Lower lobe of right lung (tissue), 2 donors: ENCODE measurements at regions not wholly inside any gene's neighbourhood (a gene's known extent, or its start where the extent isn't known, plus 50 kb on each side); places are given as distances from the start of the nearest gene placed in this dataset.

ENCODE experiments used
- ATAC-seq, 2 donors: fragments of 200-7000 bp; cut with Tn5 transposase; one replicate each; pipeline ENCODE4 v1.9.1; 2020 to 2022; ENCODE audit warnings: mild to moderate bottlenecking in 2 of 2, moderate library complexity in 2 of 2
- DNase-seq: peaks from one replicate; pipeline ENCODE4 v3.0.0-alpha.2; 2020
- H3K27ac ChIP-seq: fragments of 200-600 bp; one replicate; pipeline ENCODE4 v1.8.0; 2022
- H3K27me3 ChIP-seq: fragments of 200-600 bp; one replicate; pipeline ENCODE4 v1.8.0; 2022; ENCODE audit warnings: low read depth
- H3K36me3 ChIP-seq: fragments of 200-600 bp; one replicate; pipeline ENCODE4 v1.8.0; 2022; ENCODE audit warnings: mild to moderate bottlenecking
- H3K4me1 ChIP-seq: fragments of 200-600 bp; one replicate; pipeline ENCODE4 v1.8.0; 2022
- H3K4me3 ChIP-seq: fragments of 200-600 bp; one replicate; pipeline ENCODE4 v1.8.0; 2022; ENCODE audit warnings: mild to moderate bottlenecking
- H3K9me3 ChIP-seq: fragments of 200-600 bp; one replicate; pipeline ENCODE4 v1.8.0; 2022
- intact Hi-C: fragments of 100-400 bp; cut with DNase I; formaldehyde crosslinking; loops from one replicate; pipeline ENCODE4 v1.11.0; 2022
- TF ChIP-seq, protein P1 (sequence below): fragments of 200-600 bp; IDR thresholded peaks from one replicate; pipeline ENCODE4 v1.8.0; 2022; ENCODE audit warnings: antibody characterized with exemption, mild to moderate bottlenecking
- donor health status: DM: no; HTN: yes; CAD: no; lungs with severe emphysema.

DNA sequence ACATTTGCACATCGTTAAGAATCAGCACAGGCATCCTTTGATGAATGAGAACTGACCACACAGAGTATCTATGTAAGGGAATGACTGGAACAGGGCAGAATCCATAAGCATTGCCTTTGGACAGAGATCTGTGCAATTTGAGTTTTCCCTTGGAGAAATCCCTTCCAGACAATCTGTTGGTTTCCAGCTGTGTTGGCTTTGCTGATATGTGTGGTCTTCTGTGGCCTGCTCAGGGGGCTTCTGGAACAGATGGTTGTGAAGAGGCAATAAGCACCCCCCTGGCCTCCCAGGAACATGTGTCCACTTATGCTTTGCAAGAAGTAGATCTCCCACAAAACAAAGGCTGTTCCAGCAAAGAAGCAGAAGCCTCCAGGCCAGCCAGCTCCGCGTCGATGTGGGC, 111.4 kb upstream of the TMEM132C start:
- Histone ChIP-seq H3K4me1 (no peaks in the 10 kb centered on the region), H3K27me3 (no peaks in the 10 kb centered on the region), H3K27ac (no peak overlapping the region), H3K4me3 (no peak overlapping the region), H3K36me3 (no peaks in the 10 kb centered on the region), H3K9me3 (no peaks in the 10 kb centered on the region)
- TF ChIP-seq, protein P1, sequence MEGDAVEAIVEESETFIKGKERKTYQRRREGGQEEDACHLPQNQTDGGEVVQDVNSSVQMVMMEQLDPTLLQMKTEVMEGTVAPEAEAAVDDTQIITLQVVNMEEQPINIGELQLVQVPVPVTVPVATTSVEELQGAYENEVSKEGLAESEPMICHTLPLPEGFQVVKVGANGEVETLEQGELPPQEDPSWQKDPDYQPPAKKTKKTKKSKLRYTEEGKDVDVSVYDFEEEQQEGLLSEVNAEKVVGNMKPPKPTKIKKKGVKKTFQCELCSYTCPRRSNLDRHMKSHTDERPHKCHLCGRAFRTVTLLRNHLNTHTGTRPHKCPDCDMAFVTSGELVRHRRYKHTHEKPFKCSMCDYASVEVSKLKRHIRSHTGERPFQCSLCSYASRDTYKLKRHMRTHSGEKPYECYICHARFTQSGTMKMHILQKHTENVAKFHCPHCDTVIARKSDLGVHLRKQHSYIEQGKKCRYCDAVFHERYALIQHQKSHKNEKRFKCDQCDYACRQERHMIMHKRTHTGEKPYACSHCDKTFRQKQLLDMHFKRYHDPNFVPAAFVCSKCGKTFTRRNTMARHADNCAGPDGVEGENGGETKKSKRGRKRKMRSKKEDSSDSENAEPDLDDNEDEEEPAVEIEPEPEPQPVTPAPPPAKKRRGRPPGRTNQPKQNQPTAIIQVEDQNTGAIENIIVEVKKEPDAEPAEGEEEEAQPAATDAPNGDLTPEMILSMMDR, result no peak
- intact Hi-C loops, result no loop called here
- ATAC-seq (no peak), DNase-seq (no peak)

DNA sequence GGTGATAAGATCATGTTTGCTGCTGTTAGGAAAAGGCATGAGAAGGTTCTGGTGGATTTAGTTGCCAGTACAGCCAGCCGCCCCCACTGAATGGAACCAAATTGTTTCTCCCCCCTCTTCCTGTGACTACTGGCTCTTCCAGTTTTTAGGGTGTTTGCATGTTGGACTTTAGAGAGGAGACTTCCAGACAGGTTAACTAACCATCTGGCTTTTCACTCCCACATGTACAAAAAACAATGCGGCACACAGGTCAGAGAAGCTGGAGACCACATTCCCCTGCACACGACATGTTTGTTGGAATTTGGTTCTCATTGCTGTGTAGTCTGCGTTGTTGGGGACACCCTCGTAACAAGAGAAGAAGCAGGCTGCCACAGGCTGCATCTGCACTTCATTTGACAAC, 103.9 kb upstream of the TMEM132C start:
- TF ChIP-seq, protein P1, result no peak
- intact Hi-C loops, result no loop called here

DNA sequence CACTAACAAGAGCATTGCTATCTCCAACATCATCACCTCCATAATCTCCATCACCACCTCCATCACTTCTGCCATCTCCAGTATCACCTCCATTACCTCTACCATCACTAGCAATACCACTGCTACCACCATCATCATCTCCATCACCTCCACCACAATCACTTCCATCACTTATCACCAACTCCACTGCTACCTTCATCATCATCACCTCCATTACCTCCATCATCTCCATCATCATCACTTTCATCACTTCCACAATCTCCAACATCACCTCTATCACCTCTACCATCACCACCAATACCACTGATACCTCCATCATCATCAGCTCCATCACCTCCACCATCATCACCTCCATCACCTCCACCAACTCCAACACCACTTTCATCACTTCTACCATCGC, 102.4 kb upstream of the TMEM132C start:
- no peak overlapping the region for H3K27ac ChIP-seq
- ATAC-seq (no peak), DNase-seq (no peak)
- H3K4me1 ChIP-seq, result no peaks in the 10 kb centered on the region
- no peak overlapping the region for H3K4me3 ChIP-seq
- no peaks in the 10 kb centered on the region for H3K27me3 ChIP-seq
- H3K9me3 ChIP-seq, result no peaks in the 10 kb centered on the region
- intact Hi-C loops, result no loop called here
- no peaks in the 10 kb centered on the region for H3K36me3 ChIP-seq
- TF ChIP-seq, protein P1, result no peak

More for the DNA sequence above, 103.9 kb upstream of the TMEM132C start:
- ATAC-seq, result no peak
- Histone ChIP-seq H3K27ac (no peak overlapping the region), H3K4me3 (no peak overlapping the region), H3K27me3 (no peaks in the 10 kb centered on the region), H3K36me3 (no peaks in the 10 kb centered on the region), H3K9me3 (no peaks in the 10 kb centered on the region), H3K4me1 (no peaks in the 10 kb centered on the region)
- no peak for DNase-seq

DNA sequence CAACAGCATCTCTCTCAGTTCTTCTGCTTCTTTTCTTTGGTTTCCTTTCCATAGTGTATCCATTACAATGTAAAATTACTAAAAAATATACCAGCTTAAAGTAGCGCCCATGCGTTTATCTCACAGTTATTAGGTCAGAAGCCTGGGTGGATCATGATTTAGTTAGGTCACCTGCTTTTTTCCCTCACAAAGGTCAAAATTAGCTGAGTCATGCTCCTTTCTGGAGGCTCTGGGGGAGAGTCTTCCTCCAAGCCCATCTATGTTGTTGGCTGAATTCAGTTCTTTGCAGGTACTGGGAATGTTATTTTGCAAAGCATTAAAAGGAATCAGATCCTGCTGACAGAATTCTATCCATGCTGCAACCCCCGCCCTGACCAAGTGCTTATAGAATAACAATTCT, 101.6 kb upstream of the TMEM132C start:
- Histone ChIP-seq H3K4me3 (no peak overlapping the region), H3K27me3 (no peaks in the 10 kb centered on the region), H3K9me3 (no peaks in the 10 kb centered on the region), H3K27ac (no peak overlapping the region), H3K36me3 (no peaks in the 10 kb centered on the region), H3K4me1 (no peaks in the 10 kb centered on the region)
- intact Hi-C loops, result no loop called here
- ATAC-seq, result no peak
- DNase-seq, result no peak
- TF ChIP-seq, protein P1, result no peak

DNA sequence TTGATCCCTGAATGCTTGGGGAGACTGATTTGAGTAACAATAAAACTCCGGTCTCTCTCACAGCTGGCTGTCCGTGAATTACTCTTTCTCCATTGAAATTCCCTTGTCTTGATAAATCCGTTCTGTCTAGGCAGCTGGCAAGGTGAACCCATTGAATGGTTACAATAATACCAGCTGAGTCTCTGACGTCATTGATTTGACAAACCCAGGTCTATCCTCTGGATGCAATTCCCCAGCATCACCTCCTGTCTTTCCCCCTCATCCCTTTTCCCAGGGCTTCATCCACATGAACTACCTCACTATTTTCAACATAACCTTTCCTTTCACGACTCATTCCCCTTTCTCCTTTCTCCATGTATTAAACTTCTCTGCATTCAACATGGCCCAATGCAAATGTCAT, 98.7 kb upstream of the TMEM132C start:
- Histone ChIP-seq H3K27ac (no peak overlapping the region), H3K36me3 (no peaks in the 10 kb centered on the region), H3K4me1 (no peaks in the 10 kb centered on the region), H3K4me3 (no peak overlapping the region), H3K27me3 (no peaks in the 10 kb centered on the region), H3K9me3 (no peaks in the 10 kb centered on the region)
- TF ChIP-seq, protein P1, result no peak
- ATAC-seq (no peak), DNase-seq (no peak)
- intact Hi-C loops, result no loop called here

DNA sequence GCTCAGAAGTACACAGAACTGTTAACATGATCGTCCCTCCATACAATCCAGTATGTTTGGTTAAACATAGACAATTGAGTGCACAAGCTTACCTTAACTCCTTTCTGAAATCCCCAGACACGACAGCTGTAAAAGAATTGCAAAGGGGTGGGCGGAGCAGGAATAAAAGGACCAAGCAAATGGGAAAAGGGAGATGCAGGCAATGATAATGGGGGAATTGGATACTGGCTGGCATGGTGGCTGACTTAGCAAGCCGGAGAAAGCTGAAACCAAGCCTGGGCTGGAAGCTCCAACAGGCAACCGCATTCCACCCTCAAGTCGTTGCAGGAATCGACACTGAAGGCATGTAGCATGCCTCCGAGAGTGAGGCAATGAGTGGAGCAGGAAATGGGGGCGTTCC, 96.8 kb upstream of the TMEM132C start:
- TF ChIP-seq, protein P1, result no peak
- ATAC-seq (no peak), DNase-seq (no peak)
- H3K36me3 ChIP-seq, result no peaks in the 10 kb centered on the region
- H3K27me3 ChIP-seq, result no peaks in the 10 kb centered on the region
- no peak overlapping the region for H3K4me3 ChIP-seq
- H3K27ac ChIP-seq, result no peak overlapping the region
- intact Hi-C loops, result no loop called here
- H3K4me1 ChIP-seq, result no peaks in the 10 kb centered on the region
- H3K9me3 ChIP-seq, result no peaks in the 10 kb centered on the region
